Gastroesophageal sphincter (tissue), 4 donors: ENCODE measurements at regions not wholly inside any gene's neighbourhood (a gene's known extent, or its start where the extent isn't known, plus 50 kb on each side); places are given as distances from the start of the nearest gene placed in this dataset.

ENCODE experiments used
- ATAC-seq: fragments of 150-250 bp; one replicate; pipeline ENCODE4 v1.9.1; 2016; ENCODE audit warnings: mild to moderate bottlenecking, moderate library complexity
- H3K27ac ChIP-seq, 4 donors: fragments of 200-600 bp; sonication (generic) in 3 of 4; 1 replicate in 3 of 4; 2 replicates in 1 of 4; pipeline ENCODE4 v1.5.1; 2016 to 2019
- H3K27me3 ChIP-seq: fragments of 200-600 bp; sonication (generic); one replicate; pipeline ENCODE4 v1.5.1; 2019
- H3K36me3 ChIP-seq, 2 donors: fragments of 200-600 bp; sonication (generic); one replicate each; pipeline ENCODE4 v1.5.1; 2019; ENCODE audit warnings: control low read depth in 1 of 2
- H3K4me1 ChIP-seq, 3 donors: fragments of 200-600 bp; sonication (generic); 1 replicate in 2 of 3; 2 replicates in 1 of 3; pipeline ENCODE4 v1.5.1; 2016 to 2019; ENCODE audit warnings: control low read depth in 2 of 3
- H3K4me3 ChIP-seq, 2 donors: fragments of 200-600 bp; sonication (generic); one replicate each; pipeline ENCODE4 v1.5.1; 2019; ENCODE audit warnings: mild to moderate bottlenecking in 1 of 2, moderate library complexity in 1 of 2
- H3K9me3 ChIP-seq, 3 donors: fragments of 200-600 bp; sonication (generic); one replicate each; pipeline ENCODE4 v1.5.1; 2017 to 2019; ENCODE audit warnings: control low read depth in 2 of 3
- EP300 ChIP-seq: sonication (generic); formaldehyde crosslinking; IDR thresholded peaks from one replicate; pipeline ENCODE4 v1.6.1; 2017; ENCODE audit warnings: antibody characterized with exemption, mild to moderate bottlenecking
- POLR2A ChIP-seq, 2 donors: fragments of 450-650 bp; IDR thresholded peaks; one replicate each; pipeline ENCODE4 v1.6.1; 2017; ENCODE audit warnings: antibody characterized with exemption in 2 of 2, mild to moderate bottlenecking in 2 of 2, moderate library complexity in 1 of 2
- POLR2AphosphoS5 ChIP-seq: sonication (generic); formaldehyde crosslinking; IDR thresholded peaks from one replicate; pipeline ENCODE4 v1.6.1; 2017; ENCODE audit warnings: antibody characterized with exemption
- WGBS, 2 donors: methylation state at CpG; one replicate each; pipeline ENCODE4 v1.1.5; 2018; ENCODE audit warnings: low coverage in 1 of 2; 5-methylcytosine and 5-hydroxymethylcytosine counted together
- TF ChIP-seq, protein P1 (sequence below), 4 experiments: fragments of 200-600 bp in 2 of 4; fragments of 450-650 bp in 2 of 4; sonication (generic) in 1 of 4; IDR thresholded peaks; one replicate each; pipeline ENCODE4 v1.5.1; 2017 to 2019; ENCODE audit warnings: antibody characterized with exemption in 4 of 4, mild to moderate bottlenecking in 2 of 4, moderate library complexity in 2 of 4

DNA sequence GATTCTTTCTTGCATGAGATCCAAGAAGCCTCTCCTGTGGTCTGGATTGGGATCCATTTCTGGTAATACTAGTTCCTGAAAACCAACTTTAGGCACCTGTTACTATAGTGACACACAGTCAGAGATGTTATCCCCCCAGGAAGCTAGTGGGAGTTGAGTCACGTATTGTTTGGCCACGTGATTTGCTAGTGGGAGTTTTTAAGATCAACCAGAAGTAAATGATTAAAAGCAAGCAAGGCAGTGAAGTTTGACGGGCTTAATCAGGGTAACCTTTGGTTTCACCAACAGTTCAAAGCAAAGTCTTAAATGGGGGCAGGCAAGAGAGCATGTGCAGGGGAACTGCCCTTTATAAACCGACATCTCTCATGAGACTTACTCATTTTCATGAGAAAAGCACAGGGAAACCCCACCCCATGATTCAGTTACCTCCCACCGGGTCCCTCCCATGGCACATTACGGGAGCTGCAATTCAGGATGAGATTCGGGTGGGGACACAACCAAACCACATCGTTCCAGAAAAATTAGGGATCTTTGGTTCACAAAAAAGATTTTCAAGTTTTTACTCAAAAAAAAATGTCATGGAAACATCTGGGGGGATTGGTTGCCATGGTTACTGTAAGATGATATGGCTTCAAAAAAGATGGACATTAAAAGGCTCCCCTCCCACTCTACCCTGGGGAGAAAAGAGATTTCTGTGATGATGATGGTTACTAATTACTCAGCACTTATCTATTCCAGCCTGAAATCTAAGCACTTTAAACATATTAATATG is 483.1 kb upstream of the ERCC4 start:
- Histone ChIP-seq H3K4me1 (no peaks in the 10 kb centered on the region), H3K27me3 (no peaks in the 10 kb centered on the region), H3K9me3 (no peaks in the 10 kb centered on the region), H3K4me3 (no peak overlapping the region), H3K27ac (no peak overlapping the region), H3K36me3 (no peaks in the 10 kb centered on the region)
- TF ChIP-seq POLR2A (IDR thresholded peaks at IDR 0.05), result no peak
- TF ChIP-seq POLR2AphosphoS5, result no peak
- TF ChIP-seq EP300, result no peak
- TF ChIP-seq, protein P1, sequence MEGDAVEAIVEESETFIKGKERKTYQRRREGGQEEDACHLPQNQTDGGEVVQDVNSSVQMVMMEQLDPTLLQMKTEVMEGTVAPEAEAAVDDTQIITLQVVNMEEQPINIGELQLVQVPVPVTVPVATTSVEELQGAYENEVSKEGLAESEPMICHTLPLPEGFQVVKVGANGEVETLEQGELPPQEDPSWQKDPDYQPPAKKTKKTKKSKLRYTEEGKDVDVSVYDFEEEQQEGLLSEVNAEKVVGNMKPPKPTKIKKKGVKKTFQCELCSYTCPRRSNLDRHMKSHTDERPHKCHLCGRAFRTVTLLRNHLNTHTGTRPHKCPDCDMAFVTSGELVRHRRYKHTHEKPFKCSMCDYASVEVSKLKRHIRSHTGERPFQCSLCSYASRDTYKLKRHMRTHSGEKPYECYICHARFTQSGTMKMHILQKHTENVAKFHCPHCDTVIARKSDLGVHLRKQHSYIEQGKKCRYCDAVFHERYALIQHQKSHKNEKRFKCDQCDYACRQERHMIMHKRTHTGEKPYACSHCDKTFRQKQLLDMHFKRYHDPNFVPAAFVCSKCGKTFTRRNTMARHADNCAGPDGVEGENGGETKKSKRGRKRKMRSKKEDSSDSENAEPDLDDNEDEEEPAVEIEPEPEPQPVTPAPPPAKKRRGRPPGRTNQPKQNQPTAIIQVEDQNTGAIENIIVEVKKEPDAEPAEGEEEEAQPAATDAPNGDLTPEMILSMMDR (IDR thresholded peaks at IDR 0.05), result no peak
- ATAC-seq, result no peak
- 81 to 87% methylated on average over 6 to 8 of the region's 8 CpGs for whole genome bisulfite sequencing, 2 donors

DNA sequence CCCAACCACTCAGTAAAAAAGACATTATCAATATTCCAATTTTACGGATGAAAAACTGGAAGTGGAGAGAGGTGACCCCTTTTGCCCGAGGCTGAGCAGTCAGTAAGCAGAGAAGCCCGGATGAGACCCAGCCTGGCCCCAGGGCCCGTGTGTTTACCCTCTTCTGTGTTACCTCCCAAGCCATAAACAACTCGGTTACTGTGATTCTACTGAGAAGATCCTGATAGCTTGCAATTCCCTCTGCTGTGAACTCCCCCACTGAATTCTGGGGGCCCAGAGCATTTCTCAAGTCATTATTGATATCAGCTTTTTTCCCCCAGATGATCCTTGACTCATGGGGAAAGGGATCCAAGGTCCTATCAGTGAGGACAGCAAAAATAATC is 482.6 kb upstream of the ERCC4 start:
- H3K4me3 ChIP-seq, result no peak overlapping the region
- no peak for ATAC-seq
- no peaks in the 10 kb centered on the region for H3K36me3 ChIP-seq
- no peaks in the 10 kb centered on the region for H3K9me3 ChIP-seq
- no peaks in the 10 kb centered on the region for H3K4me1 ChIP-seq
- TF ChIP-seq EP300 (no peak), POLR2AphosphoS5 (no peak), POLR2A (IDR thresholded peaks at IDR 0.05) (no peak)
- TF ChIP-seq, protein P1 (IDR thresholded peaks at IDR 0.05), result no peak
- WGBS, 2 donors, result 52 to 95% methylated on average over 5 of the region's 5 CpGs
- no peak overlapping the region for H3K27ac ChIP-seq
- no peaks in the 10 kb centered on the region for H3K27me3 ChIP-seq

DNA sequence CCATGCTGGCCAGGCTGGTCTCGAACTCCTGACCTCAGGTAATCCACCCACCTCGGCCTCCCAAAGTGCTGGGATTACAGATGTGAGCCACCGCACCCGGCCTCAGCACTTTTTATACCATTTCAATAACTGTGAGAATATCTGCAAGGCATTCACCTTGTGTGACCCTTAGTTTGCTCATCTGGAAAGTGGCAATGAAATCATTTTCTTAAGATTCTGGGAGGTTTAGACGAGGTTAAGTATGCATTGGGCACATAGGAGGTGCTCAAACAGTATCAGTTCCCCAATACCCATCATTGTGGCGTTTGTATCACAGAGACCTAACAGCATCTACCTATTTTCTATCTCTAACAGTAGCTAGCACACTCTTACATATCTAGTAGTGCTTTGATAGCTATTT is 481.9 kb upstream of the ERCC4 start:
- Histone ChIP-seq H3K9me3 (no peaks in the 10 kb centered on the region), H3K36me3 (no peaks in the 10 kb centered on the region), H3K4me3 (no peak overlapping the region), H3K27me3 (no peaks in the 10 kb centered on the region), H3K4me1 (no peaks in the 10 kb centered on the region), H3K27ac (no peak overlapping the region)
- ATAC-seq, result no peak
- TF ChIP-seq POLR2A (IDR thresholded peaks at IDR 0.05) (no peak), POLR2AphosphoS5 (no peak), EP300 (no peak)
- TF ChIP-seq, protein P1 (IDR thresholded peaks at IDR 0.05), result no peak
- 62 to 73% methylated on average over 5 to 6 of the region's 6 CpGs for WGBS, 2 donors

DNA sequence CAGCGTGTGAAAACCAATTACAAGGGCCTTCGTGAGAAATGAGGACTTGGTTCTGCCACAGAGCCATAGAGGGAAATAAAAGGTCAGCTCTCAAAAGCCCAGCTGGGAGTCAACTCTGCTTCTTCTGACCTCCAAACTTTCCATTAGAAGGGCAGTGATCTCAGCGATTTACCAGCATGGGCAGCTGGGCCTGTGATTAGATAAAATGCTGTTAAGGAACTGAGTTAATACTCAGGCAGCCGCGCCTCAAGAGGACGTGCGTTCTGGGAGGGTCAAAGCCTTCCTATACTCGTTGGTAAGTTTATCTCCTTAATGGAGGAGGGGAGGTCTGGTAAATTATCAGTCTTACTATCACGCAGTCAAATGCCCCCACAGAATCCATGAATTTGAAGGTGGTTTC is 480.2 kb upstream of the ERCC4 start:
- TF ChIP-seq POLR2A (IDR thresholded peaks at IDR 0.05), result no peak
- no peak for TF ChIP-seq POLR2AphosphoS5
- TF ChIP-seq EP300, result no peak
- TF ChIP-seq, protein P1 (IDR thresholded peaks at IDR 0.05), result no peak
- Histone ChIP-seq H3K9me3 (no peaks in the 10 kb centered on the region), H3K27me3 (no peaks in the 10 kb centered on the region), H3K27ac (no peak overlapping the region), H3K4me3 (no peak overlapping the region), H3K4me1 (no peaks in the 10 kb centered on the region), H3K36me3 (no peaks in the 10 kb centered on the region)
- no peak for ATAC-seq
- 50 to 86% methylated on average over 8 to 9 of the region's 9 CpGs for WGBS, 2 donors

DNA sequence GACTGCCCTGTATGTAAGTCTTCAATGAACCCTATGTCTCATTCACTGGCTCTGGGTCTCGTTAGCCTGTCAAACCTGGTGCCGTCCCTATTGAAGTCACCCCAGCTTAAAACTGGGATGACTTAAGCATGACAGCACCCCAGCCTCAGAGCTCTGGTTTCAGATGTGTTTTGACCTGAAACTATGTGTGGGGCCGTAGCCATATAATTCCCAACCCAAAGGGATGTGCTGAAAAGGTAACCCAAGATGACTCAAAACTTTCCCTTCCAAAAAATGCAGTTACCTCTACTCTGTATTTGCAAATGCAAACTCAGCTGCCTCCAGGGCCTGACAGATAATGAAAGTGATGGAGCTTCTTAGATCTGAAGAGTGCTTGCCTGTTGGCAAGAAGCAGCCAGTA is 478.3 kb upstream of the ERCC4 start:
- TF ChIP-seq, protein P1 (IDR thresholded peaks at IDR 0.05), result no peak
- no peak for TF ChIP-seq EP300
- ATAC-seq, result no peak
- no peak overlapping the region for H3K4me3 ChIP-seq
- H3K27me3 ChIP-seq, result no peaks in the 10 kb centered on the region
- WGBS, 2 donors, result 100% methylated on average over 1 to 2 of the region's 3 CpGs
- no peak overlapping the region for H3K27ac ChIP-seq
- H3K4me1 ChIP-seq, result no peaks in the 10 kb centered on the region
- no peaks in the 10 kb centered on the region for H3K36me3 ChIP-seq
- H3K9me3 ChIP-seq, result no peaks in the 10 kb centered on the region
